ENCODE measurements at regions not wholly inside any gene's neighbourhood (a gene's known extent, or its start where the extent isn't known, plus 50 kb on each side); places are given as distances from the start of the nearest gene placed in this dataset.

DNA sequence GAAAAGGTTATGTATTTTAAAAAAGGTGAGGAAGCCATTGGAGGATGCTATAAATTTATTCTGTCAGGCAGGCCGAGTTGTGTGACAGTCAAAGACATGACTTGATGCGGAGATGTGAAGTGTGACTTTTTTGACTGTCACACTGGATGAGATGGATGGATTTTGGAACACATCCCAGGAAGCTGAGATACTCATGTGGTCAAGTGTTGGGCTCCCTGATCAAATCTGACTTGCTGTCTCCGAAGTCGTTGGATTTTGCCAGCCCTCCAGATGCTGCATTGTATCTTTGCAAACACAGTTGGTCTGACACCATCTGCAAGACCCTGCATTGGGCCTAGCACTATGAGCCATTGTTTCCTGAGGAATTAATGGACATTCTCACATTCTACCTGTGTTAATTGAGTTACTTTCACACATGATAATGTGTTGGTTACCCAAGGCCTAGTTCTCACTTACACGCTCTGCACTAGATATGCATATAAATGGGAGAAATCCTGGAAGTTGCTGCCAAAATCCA lies 204.0 kb upstream of the PRKD1 start:
- Histone ChIP-seq H3K79me2 (replicated peaks; ENCODE audit: insufficient read depth) (no peaks in the 10 kb centered on the region), H4K20me1 (replicated peaks; ENCODE audit: insufficient read depth) (no peaks in the 10 kb centered on the region), H3F3A (replicated peaks; ENCODE audit: low read depth) (no peaks in the 10 kb centered on the region), H2AFZ (0 out of 2 replicates have a peak overlapping the region, but pooled peaks have one; percentile 32), H3K36me3 (ENCODE audit: insufficient read depth) (no peaks in the 10 kb centered on the region), H3K4me1 (ENCODE audit: insufficient read depth) (no peaks in the 10 kb centered on the region), H3K9me2 (ENCODE audit: insufficient read depth) (no peaks in the 10 kb centered on the region), H3K4me2 (no peak overlapping the region), H3K4me3 (no peak overlapping the region), H3K27ac (ENCODE audit: low read depth) (no peak overlapping the region), H3K27me3 (ENCODE audit: insufficient read depth) (no peaks in the 10 kb centered on the region)
- H3K36me3 Mint-ChIP-seq (ENCODE audit: low read depth) = no peaks in the 10 kb centered on the region
- ATAC-seq (no peak), DNase-seq (ENCODE audit: low spot score) (no peak)
- no peak overlapping the region for H3K27ac Mint-ChIP-seq
- H3K4me3 Mint-ChIP-seq = no peak overlapping the region
- H3K9me3 Mint-ChIP-seq = no peaks in the 10 kb centered on the region
- H3K27me3 Mint-ChIP-seq (ENCODE audit: insufficient read depth, low read depth, poor library complexity) = no peaks in the 10 kb centered on the region
- H3K4me1 Mint-ChIP-seq = peaks cover 3% of the 10 kb centered on the region; the same call in 2 of the 3 replicates
- TF ChIP-seq, protein P1, sequence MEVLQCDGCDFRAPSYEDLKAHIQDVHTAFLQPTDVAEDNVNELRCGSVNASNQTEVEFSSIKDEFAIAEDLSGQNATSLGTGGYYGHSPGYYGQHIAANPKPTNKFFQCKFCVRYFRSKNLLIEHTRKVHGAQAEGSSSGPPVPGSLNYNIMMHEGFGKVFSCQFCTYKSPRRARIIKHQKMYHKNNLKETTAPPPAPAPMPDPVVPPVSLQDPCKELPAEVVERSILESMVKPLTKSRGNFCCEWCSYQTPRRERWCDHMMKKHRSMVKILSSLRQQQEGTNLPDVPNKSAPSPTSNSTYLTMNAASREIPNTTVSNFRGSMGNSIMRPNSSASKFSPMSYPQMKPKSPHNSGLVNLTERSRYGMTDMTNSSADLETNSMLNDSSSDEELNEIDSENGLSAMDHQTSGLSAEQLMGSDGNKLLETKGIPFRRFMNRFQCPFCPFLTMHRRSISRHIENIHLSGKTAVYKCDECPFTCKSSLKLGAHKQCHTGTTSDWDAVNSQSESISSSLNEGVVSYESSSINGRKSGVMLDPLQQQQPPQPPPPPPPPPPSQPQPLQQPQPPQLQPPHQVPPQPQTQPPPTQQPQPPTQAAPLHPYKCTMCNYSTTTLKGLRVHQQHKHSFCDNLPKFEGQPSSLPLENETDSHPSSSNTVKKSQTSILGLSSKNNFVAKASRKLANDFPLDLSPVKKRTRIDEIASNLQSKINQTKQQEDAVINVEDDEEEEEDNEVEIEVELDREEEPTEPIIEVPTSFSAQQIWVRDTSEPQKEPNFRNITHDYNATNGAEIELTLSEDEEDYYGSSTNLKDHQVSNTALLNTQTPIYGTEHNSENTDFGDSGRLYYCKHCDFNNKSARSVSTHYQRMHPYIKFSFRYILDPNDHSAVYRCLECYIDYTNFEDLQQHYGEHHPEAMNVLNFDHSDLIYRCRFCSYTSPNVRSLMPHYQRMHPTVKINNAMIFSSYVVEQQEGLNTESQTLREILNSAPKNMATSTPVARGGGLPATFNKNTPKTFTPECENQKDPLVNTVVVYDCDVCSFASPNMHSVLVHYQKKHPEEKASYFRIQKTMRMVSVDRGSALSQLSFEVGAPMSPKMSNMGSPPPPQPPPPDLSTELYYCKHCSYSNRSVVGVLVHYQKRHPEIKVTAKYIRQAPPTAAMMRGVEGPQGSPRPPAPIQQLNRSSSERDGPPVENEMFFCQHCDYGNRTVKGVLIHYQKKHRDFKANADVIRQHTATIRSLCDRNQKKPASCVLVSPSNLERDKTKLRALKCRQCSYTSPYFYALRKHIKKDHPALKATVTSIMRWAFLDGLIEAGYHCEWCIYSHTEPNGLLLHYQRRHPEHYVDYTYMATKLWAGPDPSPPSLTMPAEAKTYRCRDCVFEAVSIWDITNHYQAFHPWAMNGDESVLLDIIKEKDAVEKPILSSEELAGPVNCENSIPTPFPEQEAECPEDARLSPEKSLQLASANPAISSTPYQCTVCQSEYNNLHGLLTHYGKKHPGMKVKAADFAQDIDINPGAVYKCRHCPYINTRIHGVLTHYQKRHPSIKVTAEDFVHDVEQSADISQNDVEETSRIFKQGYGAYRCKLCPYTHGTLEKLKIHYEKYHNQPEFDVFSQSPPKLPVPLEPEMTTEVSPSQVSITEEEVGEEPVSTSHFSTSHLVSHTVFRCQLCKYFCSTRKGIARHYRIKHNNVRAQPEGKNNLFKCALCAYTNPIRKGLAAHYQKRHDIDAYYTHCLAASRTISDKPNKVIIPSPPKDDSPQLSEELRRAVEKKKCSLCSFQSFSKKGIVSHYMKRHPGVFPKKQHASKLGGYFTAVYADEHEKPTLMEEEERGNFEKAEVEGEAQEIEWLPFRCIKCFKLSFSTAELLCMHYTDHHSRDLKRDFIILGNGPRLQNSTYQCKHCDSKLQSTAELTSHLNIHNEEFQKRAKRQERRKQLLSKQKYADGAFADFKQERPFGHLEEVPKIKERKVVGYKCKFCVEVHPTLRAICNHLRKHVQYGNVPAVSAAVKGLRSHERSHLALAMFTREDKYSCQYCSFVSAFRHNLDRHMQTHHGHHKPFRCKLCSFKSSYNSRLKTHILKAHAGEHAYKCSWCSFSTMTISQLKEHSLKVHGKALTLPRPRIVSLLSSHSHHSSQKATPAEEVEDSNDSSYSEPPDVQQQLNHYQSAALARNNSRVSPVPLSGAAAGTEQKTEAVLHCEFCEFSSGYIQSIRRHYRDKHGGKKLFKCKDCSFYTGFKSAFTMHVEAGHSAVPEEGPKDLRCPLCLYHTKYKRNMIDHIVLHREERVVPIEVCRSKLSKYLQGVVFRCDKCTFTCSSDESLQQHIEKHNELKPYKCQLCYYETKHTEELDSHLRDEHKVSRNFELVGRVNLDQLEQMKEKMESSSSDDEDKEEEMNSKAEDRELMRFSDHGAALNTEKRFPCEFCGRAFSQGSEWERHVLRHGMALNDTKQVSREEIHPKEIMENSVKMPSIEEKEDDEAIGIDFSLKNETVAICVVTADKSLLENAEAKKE (CRISPR knock-in tag; IDR thresholded peaks at IDR 0.05) = no peak
- no peak for TF ChIP-seq ETS1 (IDR thresholded peaks at IDR 0.05)
- no peak for TF ChIP-seq ZNF114 (CRISPR knock-in tag; IDR thresholded peaks at IDR 0.05)
- no peak for TF ChIP-seq EZH2phosphoT487 (IDR thresholded peaks at IDR 0.05; ENCODE audit: unreplicated experiment)
- no peak for TF ChIP-seq POLR2AphosphoS5 (IDR thresholded peaks at IDR 0.05; ENCODE audit: low read depth)
- no peak for TF ChIP-seq STAT1 (IDR thresholded peaks at IDR 0.05; ENCODE audit: unreplicated experiment)
- no peak for TF ChIP-seq EZH2 (IDR thresholded peaks at IDR 0.05; ENCODE audit: low read depth, unreplicated experiment)
- TF ChIP-seq CREB1 (CRISPR knock-in tag; IDR thresholded peaks at IDR 0.05; ENCODE audit: low read depth) = no peak
- TF ChIP-seq CTCF (conservative IDR thresholded peaks at IDR 0.05; ENCODE audit: low read depth in 2 of 2) = no peak
- no peak for TF ChIP-seq ZNF331 (CRISPR knock-in tag; IDR thresholded peaks at IDR 0.05; ENCODE audit: low read depth)
- no peak for TF ChIP-seq NANOG (IDR thresholded peaks at IDR 0.05; ENCODE audit: borderline replicate concordance)
- no peak for TF ChIP-seq JUNB (IDR thresholded peaks at IDR 0.05; ENCODE audit: unreplicated experiment)
- no peak for TF ChIP-seq REST (IDR thresholded peaks at IDR 0.05; ENCODE audit: unreplicated experiment)

Data from GM23338 (cell line).